HG03354 (cell line): ENCODE measurements at regions not wholly inside any gene's neighbourhood (a gene's known extent, or its start where the extent isn't known, plus 50 kb on each side); places are given as distances from the start of the nearest gene placed in this dataset.

Experiments used
- ATAC-seq: cut with Tn5 transposase; IDR thresholded peaks from one replicate; pipeline ENCODE4 v1.9.1; 2021; ENCODE audit warnings: mild to moderate bottlenecking; ENCODE audit not compliant: unreplicated experiment, poor library complexity, severe bottlenecking

GRCh38 chr4:27326991-27327390 lies 466.4 kb downstream of the STIM2 start:
- ATAC-seq, result no peak

- ATAC-seq, result no peak
Measured at GRCh38 chr4:27327421-27328181, 467.0 kb downstream of the STIM2 start.

- no peak for ATAC-seq
Measured at GRCh38 chr4:27338530-27338929, 477.9 kb downstream of the STIM2 start.

GRCh38 chr4:27343411-27343810 lies 482.8 kb downstream of the STIM2 start:
- ATAC-seq, result no peak

- no peak for ATAC-seq
Measured at GRCh38 chr4:27350161-27350560, 489.5 kb downstream of the STIM2 start.

DNA sequence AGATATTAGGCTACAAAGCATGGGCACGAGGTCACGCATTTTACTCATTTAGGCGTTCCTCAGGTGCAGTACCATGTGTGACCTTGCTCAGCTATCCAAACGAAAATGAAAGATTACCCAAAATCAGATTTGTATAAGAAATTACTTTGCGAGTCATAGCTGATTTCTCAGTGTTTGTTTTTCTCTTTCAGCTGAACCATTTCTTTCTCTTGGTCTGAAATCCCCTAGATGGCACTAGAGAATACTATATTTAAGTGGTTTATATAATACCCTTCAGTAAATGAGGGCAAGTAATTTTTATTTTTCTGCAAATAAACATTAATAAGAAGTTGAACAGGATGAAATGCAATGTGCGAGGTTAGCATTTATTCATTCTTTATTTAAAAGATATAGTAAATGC lies 496.6 kb downstream of the STIM2 start:
- no peak for ATAC-seq

- ATAC-seq, result no peak
Measured at GRCh38 chr4:27358269-27358668, 497.6 kb downstream of the STIM2 start.

DNA sequence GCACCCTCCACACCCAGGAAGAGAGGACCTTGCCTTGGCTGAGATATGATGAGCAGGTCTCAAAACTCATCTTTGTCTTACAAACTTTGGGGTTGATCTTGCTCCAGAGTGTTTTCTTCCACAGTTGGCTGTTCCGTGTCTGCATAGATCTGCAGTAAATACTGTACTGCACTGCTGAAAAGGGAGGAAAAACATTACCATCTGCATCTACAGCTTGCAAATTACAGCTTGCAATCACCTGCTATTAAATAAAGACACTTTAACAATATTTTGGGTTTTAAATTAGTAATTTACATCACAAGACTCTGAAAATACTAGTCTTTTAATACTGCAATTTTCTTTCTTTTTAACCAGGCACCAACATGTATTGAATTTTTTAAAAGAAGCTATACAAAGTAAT lies 499.5 kb downstream of the STIM2 start:
- ATAC-seq, result no peak

DNA sequence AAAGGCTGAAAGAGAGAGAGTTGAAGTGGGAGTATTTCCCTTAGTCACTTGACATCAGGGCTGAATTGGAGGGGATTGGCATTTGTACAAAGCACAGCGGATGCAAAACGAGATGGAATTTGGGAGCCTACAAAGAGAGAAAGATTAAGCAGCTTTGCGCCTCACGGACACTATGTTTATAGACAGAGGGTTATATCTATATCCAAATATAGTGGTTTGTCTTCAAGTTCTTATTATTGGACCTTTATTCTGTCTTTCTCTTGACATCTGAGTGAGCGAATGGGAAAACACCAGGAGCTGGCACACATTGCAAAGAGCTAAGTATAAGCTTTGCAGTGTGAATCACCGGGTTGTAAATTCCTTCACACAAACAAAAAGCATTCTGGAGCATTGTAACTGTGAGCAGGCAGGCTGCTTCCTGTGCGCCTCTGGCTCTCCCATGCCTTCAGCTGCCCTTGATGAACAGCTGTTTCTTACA lies 500.2 kb downstream of the STIM2 start:
- ATAC-seq, result no peak

DNA sequence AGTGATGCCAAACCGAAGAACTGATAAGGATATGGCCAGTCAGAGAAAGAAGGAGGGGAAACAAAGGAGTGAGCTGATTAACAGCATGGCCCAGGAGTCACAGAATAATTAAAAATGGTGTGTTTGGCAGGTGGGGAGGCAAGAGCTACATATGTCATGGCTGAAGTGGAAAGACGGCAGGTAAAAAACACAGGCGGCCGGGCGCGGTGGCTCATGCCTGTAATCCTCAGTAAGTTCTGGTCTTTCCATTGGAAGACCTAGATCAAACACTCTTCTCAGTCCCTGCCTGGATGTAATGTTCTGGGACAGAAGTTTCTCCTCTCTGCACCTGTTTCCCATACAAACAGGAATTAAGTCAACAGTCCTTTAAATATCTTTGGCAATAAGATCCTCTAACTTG lies 503.9 kb downstream of the STIM2 start:
- no peak for ATAC-seq

- no peak for ATAC-seq
Measured at GRCh38 chr4:27366104-27366823, 505.6 kb downstream of the STIM2 start.

DNA sequence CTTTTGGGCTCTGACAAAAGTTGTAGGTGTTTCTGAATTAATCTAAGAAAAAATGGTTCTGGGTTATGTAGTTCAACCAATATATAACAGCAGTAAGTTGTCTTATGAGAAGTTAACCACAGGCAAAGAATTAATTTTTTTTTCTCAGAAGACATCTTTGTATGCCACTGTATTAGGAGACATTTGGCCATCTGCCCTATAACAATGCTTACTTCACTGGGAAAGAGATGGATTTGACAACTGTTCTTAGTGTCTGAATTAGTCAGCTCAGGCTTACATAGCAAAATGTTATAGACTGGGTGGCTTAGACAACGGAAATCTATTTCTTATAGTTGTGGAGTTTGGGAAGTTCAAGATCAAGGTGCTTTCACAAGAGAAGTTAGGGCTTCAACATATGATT lies 508.1 kb downstream of the STIM2 start:
- ATAC-seq, result no peak

GRCh38 chr4:27381815-27382214 lies 521.2 kb downstream of the STIM2 start:
- ATAC-seq, result no peak

DNA sequence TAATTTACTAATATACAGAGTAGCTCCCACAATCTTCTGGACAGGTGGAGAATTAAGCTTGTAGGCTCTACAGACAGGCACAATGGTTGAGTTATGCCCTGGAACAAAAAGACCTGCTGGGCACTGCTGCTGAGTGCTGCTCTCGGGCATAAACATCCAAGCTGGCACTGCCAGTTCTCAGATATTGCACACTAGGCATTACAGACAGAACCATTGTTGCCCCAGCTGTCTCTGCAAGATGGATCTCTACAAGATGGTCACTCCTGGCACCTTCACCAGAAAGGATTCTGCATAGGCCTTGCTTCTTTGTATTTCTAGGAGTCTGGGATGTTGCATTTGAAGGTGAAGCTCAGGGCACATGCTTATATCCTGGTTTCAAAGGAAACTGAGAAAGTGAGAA lies 527.1 kb downstream of the STIM2 start:
- ATAC-seq, result no peak

DNA sequence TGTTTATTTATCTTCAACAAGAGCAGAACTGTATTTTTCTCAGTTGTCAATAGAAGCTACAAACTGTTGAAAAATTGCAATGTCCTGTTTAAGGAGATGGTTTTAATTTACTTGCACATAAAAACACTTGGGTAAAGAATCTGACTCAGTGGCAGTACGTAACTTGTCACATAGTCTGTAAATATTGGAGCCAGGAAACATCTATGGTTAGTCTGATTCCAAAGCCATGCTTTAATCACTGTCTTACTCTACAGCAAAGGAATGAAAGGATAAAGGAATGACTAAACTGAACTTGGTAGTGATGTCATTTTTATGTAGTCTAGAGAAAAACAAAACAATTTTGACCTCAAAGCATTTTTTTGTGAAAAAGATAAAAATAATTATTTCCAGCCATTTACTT lies 537.2 kb downstream of the STIM2 start:
- ATAC-seq, result no peak

DNA sequence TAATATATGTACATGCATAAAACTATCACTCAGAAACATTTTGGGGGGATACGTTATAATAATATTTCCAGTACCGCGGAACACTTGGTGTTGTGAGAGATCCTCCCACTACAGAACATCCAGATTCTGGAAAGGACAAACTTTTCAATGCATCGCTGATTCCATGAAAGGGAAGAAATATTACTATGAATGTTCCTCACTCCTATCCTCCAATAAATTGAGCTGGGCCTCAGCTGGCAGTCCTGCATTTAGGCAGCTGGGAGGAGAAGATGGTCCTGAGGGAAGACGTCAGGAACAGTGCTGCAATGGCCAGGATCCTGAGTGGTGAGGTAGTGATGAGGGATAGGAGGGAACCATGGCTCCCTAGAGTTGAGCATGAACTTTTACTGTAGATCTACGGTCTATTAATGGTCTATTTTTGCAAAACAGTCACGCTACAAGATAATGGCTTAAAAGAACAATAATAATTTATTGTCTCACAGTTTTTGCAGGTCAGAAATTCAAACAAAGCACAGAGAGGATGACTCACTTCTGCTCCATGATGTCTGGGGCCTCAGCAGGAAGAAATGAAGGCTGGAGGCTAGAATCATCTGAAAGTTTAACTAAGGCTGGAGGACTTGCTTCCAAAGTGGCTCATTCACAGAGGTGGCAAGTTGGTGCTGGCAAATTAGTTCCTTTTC lies 538.1 kb downstream of the STIM2 start:
- no peak for ATAC-seq

GRCh38 chr4:27407616-27408015 lies 547.0 kb downstream of the STIM2 start:
- no peak for ATAC-seq

- ATAC-seq, result no peak
Measured at GRCh38 chr4:27412613-27413012, 552.0 kb downstream of the STIM2 start.

GRCh38 chr4:27414887-27415731 lies 554.5 kb downstream of the STIM2 start:
- ATAC-seq, result no peak

- no peak for ATAC-seq
Measured at GRCh38 chr4:27428661-27429060, 568.0 kb downstream of the STIM2 start.
